ENCODE measurements at regions not wholly inside any gene's neighbourhood (a gene's known extent, or its start where the extent isn't known, plus 50 kb on each side); places are given as distances from the start of the nearest gene placed in this dataset.
"Not testable (repeated sequence)": the region's sequence is repeated elsewhere in the genome, so short reads cannot be mapped to it uniquely, and the experiment has no call there.

GRCh38 chr16:29200135-29200601 lies 206.3 kb downstream of the NPIPB11 start:
- intact Hi-C loops (cut with micrococcal nuclease), result not testable (repeated sequence)

DNA sequence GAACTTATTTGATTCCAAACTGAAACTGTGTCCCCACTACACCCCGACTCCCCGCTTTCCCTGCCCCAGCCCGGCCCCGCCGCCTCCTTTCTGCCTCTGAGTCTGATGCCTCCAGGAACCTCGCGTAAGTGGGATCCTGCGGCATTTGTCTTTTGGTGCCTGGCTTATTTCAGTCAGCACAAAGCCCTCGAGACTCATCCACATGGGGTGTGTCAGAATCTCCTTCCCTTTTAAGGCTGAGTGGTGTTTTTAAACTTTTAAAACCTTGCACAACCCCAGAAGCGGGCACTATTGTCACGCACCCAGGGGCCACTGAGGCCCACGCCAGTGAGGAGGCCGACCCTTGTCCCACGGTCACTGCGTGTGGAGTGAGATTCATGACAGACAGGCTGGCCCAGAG lies 206.9 kb downstream of the NPIPB11 start:
- intact Hi-C loops (cut with micrococcal nuclease), result not testable (repeated sequence)

- intact Hi-C loops (cut with micrococcal nuclease), result no loop called here
Measured at GRCh38 chr16:29198731-29199521, 207.6 kb downstream of the NPIPB11 start.

GRCh38 chr16:29198231-29198630 lies 208.3 kb downstream of the NPIPB11 start:
- intact Hi-C loops (cut with micrococcal nuclease), result no loop called here

DNA sequence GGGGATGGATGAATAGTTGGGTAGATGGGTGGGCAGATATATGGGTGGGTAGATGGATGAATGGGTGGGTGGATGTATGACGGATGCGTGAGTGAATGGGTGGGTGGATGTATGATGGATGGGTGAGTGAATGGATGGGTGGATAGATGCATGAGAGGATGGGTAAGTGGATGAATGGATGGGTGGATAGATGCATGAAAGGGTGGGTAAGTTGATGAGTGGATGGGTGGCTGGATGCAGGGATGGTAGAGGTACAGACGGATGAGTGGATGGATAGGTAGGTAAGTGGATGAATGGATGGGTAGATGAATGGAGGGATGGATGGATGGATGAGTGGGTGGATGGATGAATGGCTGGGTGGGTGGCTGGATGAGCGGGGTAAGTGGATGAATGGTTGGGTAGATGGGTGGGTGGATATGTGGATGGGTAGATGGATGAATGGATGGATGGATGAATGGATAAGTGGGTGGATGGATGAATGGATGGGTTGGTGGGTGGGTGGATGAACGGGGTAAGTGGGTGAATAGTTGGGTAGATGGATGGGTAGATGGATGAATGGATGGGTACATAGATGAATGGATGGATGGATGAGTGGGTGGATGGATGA lies 208.9 kb downstream of the NPIPB11 start:
- intact Hi-C loops (cut with micrococcal nuclease), result not testable (repeated sequence)

DNA sequence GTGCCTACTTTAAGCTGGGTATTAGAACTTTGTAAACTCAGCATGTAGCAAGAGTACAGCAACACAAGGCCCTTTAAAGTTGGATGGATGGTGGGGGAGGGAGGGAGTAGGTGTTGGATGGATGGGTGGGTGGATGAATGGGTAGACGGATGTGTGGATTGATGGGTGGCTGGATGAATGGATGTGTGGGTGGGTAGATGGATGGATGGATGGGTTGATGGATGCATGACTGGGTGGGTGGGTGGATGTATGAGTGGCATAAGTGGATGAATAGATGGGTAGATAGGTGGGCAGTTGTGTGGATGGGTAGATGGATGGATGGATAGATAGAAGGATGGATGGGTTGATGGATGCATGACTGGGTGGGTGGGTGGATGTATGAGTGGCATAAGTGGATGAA lies 209.8 kb downstream of the NPIPB11 start:
- intact Hi-C loops (cut with micrococcal nuclease), result not testable (repeated sequence)

DNA sequence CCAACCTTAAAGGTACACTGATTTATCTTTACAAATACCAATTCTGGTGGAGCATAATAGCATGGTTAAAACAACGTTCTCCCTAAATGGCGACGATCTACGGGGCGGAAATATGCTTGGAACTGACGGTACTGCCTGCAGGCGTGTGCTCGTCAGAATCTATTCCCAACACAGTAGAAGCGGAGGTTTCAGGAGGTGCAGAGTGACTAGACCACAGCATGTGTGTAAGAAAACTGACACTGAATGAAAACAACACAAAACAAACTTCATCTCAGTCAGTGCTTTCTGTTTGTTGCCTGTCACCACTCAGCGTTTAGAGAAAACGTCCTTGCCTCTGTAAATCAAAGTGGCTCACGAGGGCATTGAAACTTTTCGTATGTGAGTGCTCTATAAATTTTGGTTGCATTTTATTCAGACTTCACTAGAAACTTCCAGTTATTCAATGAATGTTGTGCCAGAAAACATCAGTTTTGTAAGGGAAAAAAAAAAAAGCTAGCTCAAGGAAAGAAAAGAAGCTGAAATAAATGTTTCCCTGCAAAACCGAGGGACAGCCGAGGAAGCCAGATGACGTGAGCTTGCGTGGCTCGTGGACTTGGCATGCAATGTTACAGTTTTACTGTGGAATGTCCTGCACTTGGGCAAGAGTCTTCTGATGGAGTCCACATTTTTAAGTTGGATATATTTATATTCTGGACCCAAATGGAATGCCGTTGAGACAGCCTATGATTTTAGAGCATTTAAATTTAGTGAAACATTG lies 210.4 kb downstream of the LAT start:
- intact Hi-C loops (cut with micrococcal nuclease), result not testable (repeated sequence)

DNA sequence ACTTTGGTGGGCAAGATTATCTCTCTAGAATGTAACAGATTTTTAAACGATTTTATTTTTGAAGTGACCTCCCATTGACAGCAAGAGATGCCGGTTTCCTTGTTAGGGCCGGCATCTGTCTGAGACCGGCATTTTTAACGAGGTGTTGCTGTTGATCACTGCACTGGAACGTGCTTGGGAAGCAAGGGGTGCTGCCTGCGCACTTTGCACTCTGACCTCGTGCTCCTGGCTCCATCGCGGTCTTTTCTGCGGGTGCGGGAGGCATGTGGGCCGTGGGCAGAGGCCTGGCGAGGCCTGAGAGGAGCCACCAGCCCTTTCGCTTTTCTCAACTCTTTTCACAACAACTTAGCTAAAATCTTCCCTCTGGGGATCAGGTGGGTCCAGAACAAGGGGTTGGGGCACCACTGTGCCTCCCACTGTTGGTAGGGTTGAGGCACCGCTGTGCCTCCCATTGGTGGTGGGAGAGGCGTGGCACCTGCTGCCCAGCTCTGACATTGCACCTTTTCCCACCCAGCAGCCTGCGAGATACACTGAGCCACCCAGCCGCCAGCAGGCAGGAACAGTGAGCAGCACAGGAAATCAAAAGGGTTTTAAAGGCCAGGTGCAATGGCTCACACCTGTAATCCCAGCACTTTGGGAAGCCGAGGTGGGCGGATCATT lies 209.5 kb downstream of the LAT start:
- intact Hi-C loops (cut with micrococcal nuclease), result not testable (repeated sequence)

- intact Hi-C loops (cut with micrococcal nuclease), result not testable (repeated sequence)
Measured at GRCh38 chr16:29193634-29194033, 208.8 kb downstream of the LAT start.

DNA sequence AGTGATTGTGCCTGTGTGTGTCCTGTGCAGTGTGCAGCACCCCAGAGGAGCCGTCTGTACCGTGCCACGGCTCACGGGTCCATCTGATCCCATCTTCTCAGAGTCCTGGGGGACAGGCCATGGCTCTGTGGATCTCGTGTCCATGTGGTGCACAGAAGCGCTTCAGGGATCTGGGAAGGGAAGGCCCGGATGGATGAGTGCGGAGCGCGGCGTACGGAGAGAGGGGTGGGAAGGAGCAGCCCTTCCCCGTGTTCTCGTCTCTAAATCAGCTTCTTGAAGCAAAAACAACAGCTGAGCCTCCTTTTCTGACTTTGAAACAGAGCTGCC lies 208.4 kb downstream of the LAT start:
- intact Hi-C loops (cut with micrococcal nuclease), result not testable (repeated sequence)

DNA sequence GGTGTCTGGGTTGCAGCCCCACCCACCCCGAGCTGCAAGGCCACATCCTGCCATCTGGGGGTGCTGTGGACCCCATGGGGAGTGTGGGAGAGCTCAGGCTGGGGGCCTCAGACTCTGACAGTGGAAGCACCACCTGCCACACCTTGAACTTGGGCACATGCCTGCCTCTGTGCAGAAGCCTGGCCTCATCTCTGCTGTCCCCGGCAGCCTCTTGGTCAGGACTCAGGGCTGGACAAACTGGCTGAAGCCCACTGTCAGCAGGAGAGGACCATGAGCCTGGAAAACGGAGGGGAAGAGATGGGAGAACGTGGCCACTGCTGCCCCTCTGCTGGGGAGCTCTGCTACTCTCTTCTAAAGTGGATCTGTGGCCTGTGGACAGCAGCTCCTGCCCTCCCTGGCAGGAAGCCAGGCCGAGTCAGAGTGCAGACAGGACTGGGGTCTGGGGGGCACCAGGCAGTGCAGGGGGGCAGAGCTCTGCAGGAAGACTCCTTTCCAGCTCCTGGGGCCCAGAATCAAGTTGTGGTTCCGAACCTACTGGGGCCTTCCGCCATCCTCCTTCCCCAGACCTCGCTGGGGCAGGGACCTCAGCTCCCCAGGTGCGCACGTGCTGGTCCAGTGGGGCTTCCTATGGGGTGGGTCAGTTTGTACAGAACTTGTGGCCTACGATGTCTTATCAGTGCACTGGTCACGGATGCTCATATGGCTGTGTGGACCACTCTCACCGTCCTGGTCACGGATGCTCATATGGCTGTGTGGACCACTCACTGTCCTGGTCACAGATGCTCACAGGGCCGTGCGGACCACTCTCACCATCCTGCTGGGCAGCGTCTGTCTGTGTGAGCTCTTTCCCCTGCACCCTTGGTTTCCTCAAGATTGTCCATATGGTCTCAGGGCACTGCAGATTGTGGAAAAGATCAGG lies 207.7 kb downstream of the LAT start:
- intact Hi-C loops (cut with micrococcal nuclease), result no loop called here

DNA sequence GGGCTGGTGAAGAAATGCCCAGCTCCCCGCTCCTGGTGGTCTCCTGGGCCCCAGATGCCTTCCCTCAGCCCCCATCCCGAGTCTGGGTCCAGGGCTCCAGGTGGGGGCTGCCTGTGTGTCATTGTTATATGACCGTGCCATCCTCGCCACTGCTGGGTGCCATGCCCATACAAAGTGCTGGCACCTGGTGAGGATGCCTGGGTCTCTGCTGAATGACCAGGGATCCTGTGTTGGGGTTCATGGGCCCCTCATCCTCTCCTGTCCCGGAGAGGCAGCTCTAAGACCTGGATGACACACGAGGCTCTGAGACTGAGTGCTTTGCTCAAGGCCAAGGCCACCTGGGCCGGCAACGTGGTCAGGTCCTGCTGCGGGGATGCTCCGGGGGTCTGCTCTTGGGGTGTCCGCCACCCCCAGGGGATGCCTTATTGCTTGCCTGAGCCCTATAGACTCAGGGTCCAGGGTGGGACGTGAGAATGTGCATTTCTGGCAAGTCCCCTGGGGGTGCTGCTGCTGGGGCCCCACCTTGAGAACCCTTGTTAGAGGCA lies 206.9 kb downstream of the LAT start:
- intact Hi-C loops (cut with micrococcal nuclease), result not testable (repeated sequence)

DNA sequence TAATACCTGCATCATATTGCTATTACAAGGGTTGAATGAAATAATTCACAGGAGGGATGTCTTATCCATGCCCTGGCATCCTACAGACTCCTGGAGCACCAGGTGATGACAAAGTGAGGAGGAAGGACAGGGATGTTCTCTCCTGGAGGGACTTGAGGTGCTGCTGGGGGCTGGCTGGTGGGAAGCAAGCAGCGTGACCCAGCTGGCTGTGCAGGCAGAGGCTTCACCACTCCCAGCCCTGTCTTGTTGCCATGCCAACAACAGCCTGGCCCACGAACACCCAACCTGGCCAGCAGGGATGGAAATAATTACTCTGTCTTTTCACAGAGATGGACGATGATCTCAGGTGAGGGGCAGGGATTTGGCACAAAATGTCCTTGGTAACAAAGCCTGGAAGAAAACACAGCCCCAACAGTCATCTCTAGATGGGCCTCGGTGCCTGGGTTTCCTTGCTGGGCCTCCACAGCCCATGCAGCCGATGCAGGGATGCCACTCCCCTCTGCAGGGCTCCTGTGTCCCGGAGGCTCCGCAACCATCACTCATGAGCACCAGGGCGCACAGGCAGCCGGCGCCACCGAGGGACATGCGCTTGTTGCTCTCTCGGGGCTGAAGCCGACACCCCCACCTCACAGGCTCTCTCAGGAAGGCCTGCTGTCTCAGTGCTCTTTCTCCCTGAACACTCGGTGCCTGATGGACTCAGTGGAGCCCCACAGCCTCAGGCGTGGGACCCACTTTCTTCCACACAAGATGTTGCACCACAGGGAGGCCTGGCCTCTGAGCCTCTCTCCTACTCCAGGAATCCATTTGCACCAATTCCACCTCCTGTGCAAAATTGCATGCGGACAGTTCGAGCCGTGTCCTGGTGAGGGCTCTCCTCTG lies 205.9 kb downstream of the LAT start:
- intact Hi-C loops (cut with micrococcal nuclease), result not testable (repeated sequence)

- intact Hi-C loops (cut with micrococcal nuclease), result not testable (repeated sequence)
Measured at GRCh38 chr16:29188806-29189205, 204.0 kb downstream of the LAT start.

GRCh38 chr16:29186306-29187220 lies 201.7 kb downstream of the LAT start:
- intact Hi-C loops (cut with micrococcal nuclease), result not testable (repeated sequence)

GRCh38 chr16:29185872-29186271 lies 201.0 kb downstream of the LAT start:
- intact Hi-C loops (cut with micrococcal nuclease), result not testable (repeated sequence)

DNA sequence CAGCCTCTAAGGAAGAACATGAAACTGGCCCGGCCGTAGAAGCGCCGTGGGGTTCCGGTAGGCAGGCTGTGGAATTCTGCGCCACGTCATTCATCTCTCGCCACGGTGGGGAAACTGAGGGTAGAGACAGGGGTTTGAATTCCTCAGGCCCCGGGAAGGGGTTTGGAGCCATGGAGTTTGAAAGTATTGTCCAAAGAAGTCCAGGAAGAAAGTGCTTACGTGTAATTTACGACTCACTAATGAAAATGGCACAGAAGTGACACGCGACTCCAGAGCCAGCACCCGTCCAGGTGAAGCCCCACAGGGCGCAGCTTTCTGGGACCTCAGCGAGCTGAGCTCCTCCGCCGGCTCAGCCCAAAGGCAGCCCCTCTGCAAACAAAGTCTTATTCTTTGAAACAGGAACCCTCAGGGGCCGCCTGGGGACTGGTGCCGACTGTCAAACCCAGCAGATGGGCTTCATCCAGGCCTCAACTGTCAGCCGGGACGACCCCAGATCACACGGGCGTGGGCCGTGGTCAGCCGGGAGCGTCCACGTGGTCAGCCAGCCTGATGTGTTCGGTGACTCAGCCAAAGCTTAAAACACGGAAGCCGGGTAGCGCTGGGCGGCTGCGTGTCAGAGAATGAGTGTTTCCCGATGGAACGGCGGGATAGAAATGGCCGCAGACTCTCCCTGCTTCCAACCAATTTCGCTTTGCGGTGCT lies 200.0 kb downstream of the LAT start:
- intact Hi-C loops (cut with micrococcal nuclease), result not testable (repeated sequence)
